ENCODE measurements at regions not wholly inside any gene's neighbourhood (a gene's known extent, or its start where the extent isn't known, plus 50 kb on each side); places are given as distances from the start of the nearest gene placed in this dataset.

DNA sequence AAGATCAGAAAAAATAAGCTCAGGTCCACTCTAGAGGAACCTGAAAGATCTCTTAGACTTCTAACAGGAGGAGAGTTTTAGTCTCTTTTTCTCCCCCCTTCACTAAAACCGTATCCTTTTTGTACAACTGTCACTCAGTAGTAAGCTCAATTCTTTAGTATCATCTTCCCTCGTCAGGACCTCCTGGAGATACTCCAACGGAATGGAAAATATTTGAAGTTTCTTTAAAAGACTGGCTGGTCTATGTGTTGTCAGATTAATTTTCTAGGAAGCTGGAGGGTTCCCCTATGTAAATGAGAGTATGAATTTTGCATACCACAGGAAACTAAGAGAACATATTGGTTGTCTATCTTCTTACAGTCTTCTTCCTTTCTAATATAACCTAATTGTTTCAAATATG, 747.7 kb upstream of the CBLB start:
- H3K36me3 ChIP-seq (ENCODE audit: insufficient read depth, insufficient read length, low read length), result no peaks in the 10 kb centered on the region
- no peaks in the 10 kb centered on the region for H3K27me3 ChIP-seq (ENCODE audit: insufficient read depth, insufficient read length)
- H3K9ac ChIP-seq (ENCODE audit: insufficient read length, low read depth), result no peak overlapping the region
- no peak for TF ChIP-seq ZNF274 (IDR thresholded peaks at IDR 0.05; ENCODE audit: low read depth, low read length)
- no peak for TF ChIP-seq SUZ12 (IDR thresholded peaks at IDR 0.05; ENCODE audit: extremely low read depth, insufficient read depth, insufficient read length)
- TF ChIP-seq YY1 (IDR thresholded peaks at IDR 0.05; ENCODE audit: insufficient read depth, insufficient read length), result no peak
- DNase-seq (ENCODE audit: low read depth, low spot score), result no peak
- no peaks in the 10 kb centered on the region for H3K4me1 ChIP-seq (ENCODE audit: insufficient read depth, insufficient read length)
- no peak overlapping the region for H3K4me3 ChIP-seq (ENCODE audit: insufficient read length, low read depth)
- H3K9me3 ChIP-seq (ENCODE audit: insufficient read depth, low read length), result peaks cover 9% of the 10 kb centered on the region; the same call in 1 of the 2 replicates

DNA sequence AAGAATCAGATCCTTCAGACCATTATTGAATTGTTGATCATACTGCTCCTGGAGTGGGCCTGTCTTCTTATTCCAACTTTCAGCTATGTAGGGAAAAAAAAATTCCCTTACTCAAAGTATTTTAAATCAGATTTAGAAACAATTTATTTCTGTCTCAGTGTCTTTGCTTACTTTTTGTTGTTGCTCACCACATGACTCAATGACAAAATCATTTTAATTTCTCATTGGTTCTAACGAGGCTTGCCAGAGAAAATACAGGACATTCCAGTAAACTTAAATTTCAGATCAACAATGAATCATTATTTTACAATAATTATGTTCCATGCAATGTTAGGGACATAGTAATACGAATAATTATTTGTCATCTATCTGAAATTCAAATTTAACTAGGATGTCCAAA, 748.5 kb upstream of the CBLB start:
- Histone ChIP-seq H3K27me3 (ENCODE audit: insufficient read depth, insufficient read length) (no peaks in the 10 kb centered on the region), H3K9ac (ENCODE audit: insufficient read length, low read depth) (no peak overlapping the region), H3K9me3 (ENCODE audit: insufficient read depth, low read length) (peaks cover 9% of the 10 kb centered on the region; the same call in 1 of the 2 replicates), H3K4me1 (ENCODE audit: insufficient read depth, insufficient read length) (no peaks in the 10 kb centered on the region), H3K4me3 (ENCODE audit: insufficient read length, low read depth) (no peak overlapping the region), H3K36me3 (ENCODE audit: insufficient read depth, insufficient read length, low read length) (no peaks in the 10 kb centered on the region)
- TF ChIP-seq ZNF274 (IDR thresholded peaks at IDR 0.05; ENCODE audit: low read depth, low read length) (no peak), SUZ12 (IDR thresholded peaks at IDR 0.05; ENCODE audit: extremely low read depth, insufficient read depth, insufficient read length) (no peak), YY1 (IDR thresholded peaks at IDR 0.05; ENCODE audit: insufficient read depth, insufficient read length) (no peak)
- no peak for DNase-seq (ENCODE audit: low read depth, low spot score)

DNA sequence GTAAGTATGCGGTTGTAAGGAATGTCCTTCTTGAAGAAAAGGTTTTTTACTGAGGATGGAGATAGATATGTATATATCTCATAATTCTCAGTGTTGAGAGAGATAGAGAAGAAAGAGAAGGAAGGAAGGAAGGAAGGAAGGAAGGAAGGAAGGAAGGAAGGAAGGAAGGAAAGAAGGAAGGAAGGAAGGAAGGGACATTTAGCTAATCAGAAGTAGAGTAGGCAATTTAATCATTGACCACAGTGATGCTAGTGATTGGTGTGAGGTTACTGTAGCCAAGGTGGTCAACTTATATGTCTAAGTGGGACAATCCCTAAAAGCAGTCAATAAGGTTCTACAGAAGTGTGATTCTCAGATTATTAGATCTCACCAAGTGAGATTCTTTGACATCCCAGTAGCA, 751.8 kb upstream of the CBLB start:
- TF ChIP-seq YY1 (IDR thresholded peaks at IDR 0.05; ENCODE audit: insufficient read depth, insufficient read length) (no peak), SUZ12 (IDR thresholded peaks at IDR 0.05; ENCODE audit: extremely low read depth, insufficient read depth, insufficient read length) (no peak), ZNF274 (IDR thresholded peaks at IDR 0.05; ENCODE audit: low read depth, low read length) (no peak)
- H3K9ac ChIP-seq (ENCODE audit: insufficient read length, low read depth), result no peak overlapping the region
- H3K9me3 ChIP-seq (ENCODE audit: insufficient read depth, low read length), result no peaks in the 10 kb centered on the region
- H3K4me3 ChIP-seq (ENCODE audit: insufficient read length, low read depth), result no peak overlapping the region
- DNase-seq (ENCODE audit: low read depth, low spot score), result no peak
- H3K27me3 ChIP-seq (ENCODE audit: insufficient read depth, insufficient read length), result no peaks in the 10 kb centered on the region
- H3K4me1 ChIP-seq (ENCODE audit: insufficient read depth, insufficient read length), result no peaks in the 10 kb centered on the region
- H3K36me3 ChIP-seq (ENCODE audit: insufficient read depth, insufficient read length, low read length), result no peaks in the 10 kb centered on the region

DNA sequence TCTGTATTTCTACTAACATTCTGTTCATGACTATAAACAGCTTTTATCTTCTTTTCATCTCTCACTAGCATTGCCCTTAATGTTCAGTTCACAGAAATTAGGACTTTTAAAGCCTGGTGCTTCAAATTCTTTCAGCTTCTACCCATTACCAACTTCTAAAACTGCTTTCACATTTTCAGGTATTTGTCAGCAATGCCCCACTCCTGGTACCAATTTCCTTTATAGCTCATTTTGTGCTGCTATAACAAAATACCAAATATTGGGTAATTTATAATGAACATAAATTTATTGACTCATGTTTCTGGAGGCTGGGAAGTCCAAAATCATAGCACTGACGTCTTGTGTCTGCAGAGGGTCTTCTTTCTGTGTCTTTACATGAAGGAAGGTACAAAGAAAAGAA, 753.1 kb upstream of the CCDC54 start:
- Histone ChIP-seq H3K27me3 (ENCODE audit: insufficient read depth, insufficient read length) (no peaks in the 10 kb centered on the region), H3K9ac (ENCODE audit: insufficient read length, low read depth) (no peak overlapping the region), H3K4me1 (ENCODE audit: insufficient read depth, insufficient read length) (no peaks in the 10 kb centered on the region), H3K36me3 (ENCODE audit: insufficient read depth, insufficient read length, low read length) (no peaks in the 10 kb centered on the region), H3K4me3 (ENCODE audit: insufficient read length, low read depth) (no peak overlapping the region), H3K9me3 (ENCODE audit: insufficient read depth, low read length) (no peaks in the 10 kb centered on the region)
- DNase-seq (ENCODE audit: low read depth, low spot score), result no peak
- TF ChIP-seq ZNF274 (IDR thresholded peaks at IDR 0.05; ENCODE audit: low read depth, low read length) (no peak), YY1 (IDR thresholded peaks at IDR 0.05; ENCODE audit: insufficient read depth, insufficient read length) (no peak), SUZ12 (IDR thresholded peaks at IDR 0.05; ENCODE audit: extremely low read depth, insufficient read depth, insufficient read length) (no peak)

- Histone ChIP-seq H3K27me3 (ENCODE audit: insufficient read depth, insufficient read length) (no peaks in the 10 kb centered on the region), H3K4me3 (ENCODE audit: insufficient read length, low read depth) (no peak overlapping the region), H3K9ac (ENCODE audit: insufficient read length, low read depth) (no peak overlapping the region), H3K4me1 (ENCODE audit: insufficient read depth, insufficient read length) (no peaks in the 10 kb centered on the region), H3K9me3 (ENCODE audit: insufficient read depth, low read length) (no peaks in the 10 kb centered on the region), H3K36me3 (ENCODE audit: insufficient read depth, insufficient read length, low read length) (no peaks in the 10 kb centered on the region)
- TF ChIP-seq YY1 (IDR thresholded peaks at IDR 0.05; ENCODE audit: insufficient read depth, insufficient read length) (no peak), ZNF274 (IDR thresholded peaks at IDR 0.05; ENCODE audit: low read depth, low read length) (no peak), SUZ12 (IDR thresholded peaks at IDR 0.05; ENCODE audit: extremely low read depth, insufficient read depth, insufficient read length) (no peak)
- no peak for DNase-seq (ENCODE audit: low read depth, low spot score)
Measured at GRCh38 chr3:106628407-106628806, 748.8 kb upstream of the CCDC54 start.

DNA sequence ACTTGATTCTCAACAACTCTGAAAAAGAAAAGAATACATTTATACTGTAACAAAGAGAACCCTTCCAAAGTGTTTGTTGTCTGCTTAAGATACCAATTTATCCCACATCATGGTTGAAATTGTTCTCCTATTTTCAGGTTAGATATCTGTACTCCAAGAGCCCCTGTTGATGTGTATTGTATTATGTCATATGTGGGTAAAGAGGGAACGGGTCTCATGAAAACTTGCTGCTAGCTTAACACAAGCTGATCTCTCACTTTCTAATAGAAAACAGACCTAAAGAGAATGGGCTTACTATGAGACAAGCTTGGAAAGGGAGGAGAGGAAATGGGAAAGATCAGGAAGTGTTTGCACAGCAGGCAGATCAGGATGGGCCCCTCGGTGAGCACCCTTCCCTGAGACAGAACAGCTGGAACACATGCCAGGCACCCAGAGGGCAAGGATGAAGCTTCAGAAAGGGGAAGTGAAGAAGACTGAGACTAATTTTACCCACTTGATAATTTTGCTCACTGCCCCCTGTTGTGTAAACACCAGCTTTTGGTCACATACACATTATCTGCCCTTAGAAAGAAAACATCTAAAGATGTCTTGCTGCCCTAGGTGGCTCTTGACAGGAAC, 747.9 kb upstream of the CCDC54 start:
- no peak for TF ChIP-seq YY1 (IDR thresholded peaks at IDR 0.05; ENCODE audit: insufficient read depth, insufficient read length)
- DNase-seq (ENCODE audit: low read depth, low spot score), result no peak
- Histone ChIP-seq H3K4me3 (ENCODE audit: insufficient read length, low read depth) (no peak overlapping the region), H3K4me1 (ENCODE audit: insufficient read depth, insufficient read length) (no peaks in the 10 kb centered on the region), H3K36me3 (ENCODE audit: insufficient read depth, insufficient read length, low read length) (no peaks in the 10 kb centered on the region), H3K9ac (ENCODE audit: insufficient read length, low read depth) (no peak overlapping the region), H3K27me3 (ENCODE audit: insufficient read depth, insufficient read length) (no peaks in the 10 kb centered on the region), H3K9me3 (ENCODE audit: insufficient read depth, low read length) (no peaks in the 10 kb centered on the region)

- H3K36me3 ChIP-seq (ENCODE audit: insufficient read depth, insufficient read length, low read length), result no peaks in the 10 kb centered on the region
- no peak overlapping the region for H3K4me3 ChIP-seq (ENCODE audit: insufficient read length, low read depth)
- no peaks in the 10 kb centered on the region for H3K4me1 ChIP-seq (ENCODE audit: insufficient read depth, insufficient read length)
- TF ChIP-seq YY1 (IDR thresholded peaks at IDR 0.05; ENCODE audit: insufficient read depth, insufficient read length) (no peak), SUZ12 (IDR thresholded peaks at IDR 0.05; ENCODE audit: extremely low read depth, insufficient read depth, insufficient read length) (no peak), ZNF274 (IDR thresholded peaks at IDR 0.05; ENCODE audit: low read depth, low read length) (no peak)
- H3K27me3 ChIP-seq (ENCODE audit: insufficient read depth, insufficient read length), result no peaks in the 10 kb centered on the region
- no peaks in the 10 kb centered on the region for H3K9me3 ChIP-seq (ENCODE audit: insufficient read depth, low read length)
- DNase-seq (ENCODE audit: low read depth, low spot score), result no peak
- no peak overlapping the region for H3K9ac ChIP-seq (ENCODE audit: insufficient read length, low read depth)
Measured at GRCh38 chr3:106631373-106632108, 745.7 kb upstream of the CCDC54 start.
